T1000 (cell line): ENCODE measurements at regions not wholly inside any gene's neighbourhood (a gene's known extent, or its start where the extent isn't known, plus 50 kb on each side); places are given as distances from the start of the nearest gene placed in this dataset.

Experiments
- DNase-seq: peaks from one replicate; lab custom pipeline; 2025; ENCODE audit warnings: mixed read lengths; lab: John Stamatoyannopoulos, UW

DNA sequence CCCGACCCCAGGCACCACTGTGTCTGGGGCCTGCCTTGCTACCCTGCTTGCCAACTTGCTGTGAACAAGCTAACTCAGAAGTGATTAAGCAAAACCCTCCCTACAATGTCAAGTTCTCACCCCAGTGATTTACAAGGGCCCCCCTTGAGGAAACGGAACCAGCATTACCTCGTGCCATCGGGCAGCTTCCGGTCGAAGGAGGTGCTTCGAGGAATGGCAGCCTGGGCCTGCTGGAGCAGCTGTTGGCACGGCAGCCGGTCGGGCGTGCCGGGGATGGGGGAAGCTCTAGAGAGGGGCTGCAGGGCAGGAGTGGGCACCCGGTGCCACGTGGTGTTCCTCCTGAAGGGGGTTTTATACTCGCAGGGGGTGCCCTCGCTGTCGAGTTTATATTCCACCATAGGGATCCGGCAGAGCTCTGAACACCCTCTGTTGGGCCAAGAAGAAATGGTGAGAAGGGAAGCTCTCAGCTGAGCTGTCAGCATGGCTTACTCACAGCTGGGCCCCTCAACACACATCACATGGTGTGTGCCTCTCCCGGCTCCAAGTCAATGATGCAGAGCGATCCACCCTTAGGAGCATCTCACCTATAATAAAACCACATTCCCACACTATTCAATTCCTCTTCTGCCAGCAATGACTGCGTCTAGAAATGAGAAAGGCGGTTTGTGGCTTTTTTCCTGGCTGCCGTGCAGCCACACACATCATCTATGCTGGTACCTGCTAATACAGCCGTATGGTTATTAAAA is 184.4 kb downstream of the SIPA1L2 start:
- no peak for DNase-seq

- no peak for DNase-seq
Observed at GRCh38 chr1:232443372-232443771, 186.6 kb downstream of the SIPA1L2 start.

DNA sequence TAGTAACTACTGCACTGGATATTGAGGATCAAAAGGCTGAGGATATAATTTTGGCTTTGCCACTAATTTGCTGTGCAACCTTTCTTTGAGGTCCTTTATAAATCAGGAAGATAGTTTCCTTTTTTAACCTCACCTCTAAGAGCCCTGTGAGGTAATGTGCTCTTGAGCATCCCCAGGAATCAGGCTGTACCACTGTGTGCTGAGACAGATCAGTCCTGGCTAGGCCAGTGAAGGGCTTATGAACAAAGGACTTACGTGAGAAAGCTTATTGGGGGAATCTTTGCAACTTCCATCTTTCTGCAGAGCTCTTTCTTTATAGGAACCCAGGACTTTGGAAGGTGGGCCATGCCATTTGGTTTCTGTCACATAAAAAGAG is 188.9 kb downstream of the SIPA1L2 start:
- DNase-seq, result no peak

DNA sequence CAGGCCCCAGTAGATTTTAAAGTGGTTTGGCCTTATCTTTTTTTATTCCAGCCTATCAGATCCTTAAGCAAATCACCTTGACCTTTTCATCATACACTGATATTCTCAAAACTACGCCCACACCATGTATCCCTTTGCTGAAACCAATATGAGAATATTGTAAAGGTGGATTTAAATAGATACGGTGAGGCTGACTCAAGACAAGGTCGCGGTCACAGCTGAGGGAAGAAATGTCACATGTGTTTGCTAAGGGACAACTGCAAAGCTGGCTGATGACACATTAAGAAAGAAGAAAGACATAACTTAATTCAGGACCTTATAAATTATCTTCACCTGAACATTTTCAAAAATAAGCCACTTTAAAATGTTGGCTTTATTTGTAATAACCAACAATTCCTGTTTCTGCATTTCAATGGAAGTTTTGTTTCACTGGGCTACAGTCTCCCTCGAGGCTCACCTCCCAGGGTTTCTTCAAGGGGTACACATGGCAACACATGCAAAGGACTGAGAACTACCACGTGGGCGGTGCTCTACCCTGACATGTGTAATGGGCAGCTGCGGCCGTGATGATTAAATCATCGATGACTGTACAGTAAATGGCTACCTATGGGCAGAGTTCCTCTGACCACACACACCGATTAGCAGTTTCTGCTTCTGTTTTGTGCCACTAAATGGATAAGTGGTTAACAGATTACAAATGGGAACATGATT is 189.5 kb downstream of the SIPA1L2 start:
- DNase-seq, result no peak

GRCh38 chr1:232439011-232439410 is 190.9 kb downstream of the SIPA1L2 start:
- DNase-seq, result no peak

DNA sequence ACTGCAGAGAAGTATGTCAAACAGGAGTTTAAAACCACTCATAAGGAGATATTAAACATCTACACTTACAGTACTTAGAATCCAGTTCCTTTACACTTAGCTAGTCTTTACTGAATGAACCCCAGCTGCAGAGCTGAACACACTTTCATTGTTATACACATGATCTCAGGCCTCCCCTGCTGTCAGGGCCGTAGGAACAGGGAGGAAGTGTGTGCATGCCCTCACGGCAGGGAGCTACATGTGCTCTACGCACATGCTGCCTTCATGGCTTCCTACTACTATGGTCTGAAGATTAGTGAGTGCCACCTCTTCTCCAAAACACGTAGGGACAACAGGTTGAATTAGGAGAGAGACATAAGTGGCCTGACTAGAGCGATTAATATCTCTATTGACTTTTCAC is 191.5 kb downstream of the SIPA1L2 start:
- no peak for DNase-seq

DNA sequence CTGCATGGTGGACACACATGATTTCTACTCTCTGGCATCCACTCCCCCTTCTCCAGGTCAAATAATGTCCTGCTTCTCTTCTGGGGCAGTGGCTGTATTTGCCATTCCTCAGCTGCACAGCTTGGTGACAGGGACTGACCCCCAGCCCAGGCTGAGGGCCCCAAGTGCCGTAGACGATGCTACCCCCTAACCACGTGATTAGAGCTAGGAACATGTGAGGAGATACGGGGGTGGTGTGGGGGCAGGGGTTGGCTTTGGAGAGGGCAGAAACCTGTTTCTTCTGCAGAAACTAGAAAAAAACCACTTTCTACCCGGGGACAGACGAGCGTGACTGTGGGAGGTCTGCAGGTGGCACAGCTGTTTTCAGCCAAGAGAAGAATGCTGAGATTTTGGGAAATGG is 192.4 kb downstream of the SIPA1L2 start:
- no peak for DNase-seq

DNA sequence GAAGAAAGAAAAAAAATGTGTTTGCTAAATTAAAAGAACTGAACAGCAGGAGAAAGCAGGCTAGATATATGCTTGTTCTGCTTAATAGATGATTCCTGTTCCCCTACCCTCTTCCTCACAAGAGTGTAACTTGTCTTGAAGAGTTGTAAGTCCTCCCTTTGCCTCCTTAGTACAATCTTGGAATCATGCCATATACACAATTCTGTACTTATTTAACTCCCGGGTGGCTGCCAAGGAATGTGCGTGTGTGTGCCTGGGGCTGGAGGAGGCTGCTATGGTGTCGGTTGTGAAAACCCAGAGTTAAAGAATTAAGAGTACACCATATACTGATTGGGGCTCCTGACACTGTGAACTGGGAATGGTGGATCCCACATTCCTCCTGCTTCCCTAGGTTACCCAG is 194.2 kb downstream of the SIPA1L2 start:
- DNase-seq, result no peak

DNA sequence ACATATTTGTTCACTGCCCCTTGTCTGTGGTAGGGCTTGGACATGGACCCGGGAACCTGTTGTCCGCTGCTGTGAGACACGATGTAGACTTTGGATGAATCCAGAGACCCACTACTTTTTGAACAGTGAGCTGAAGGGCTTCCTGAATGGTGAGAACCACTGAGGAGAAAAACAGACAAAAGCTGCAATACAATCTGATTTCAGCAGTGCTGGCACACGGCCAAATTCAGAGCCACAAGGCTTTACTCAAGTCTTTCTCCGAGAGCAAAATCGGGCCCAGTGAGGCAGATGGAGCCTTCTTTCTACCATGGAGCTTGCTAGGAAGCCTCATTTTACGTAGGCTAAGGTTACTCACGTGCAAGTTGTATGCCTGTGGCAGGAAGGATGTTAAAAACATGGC is 197.6 kb downstream of the SIPA1L2 start:
- DNase-seq, result no peak

DNA sequence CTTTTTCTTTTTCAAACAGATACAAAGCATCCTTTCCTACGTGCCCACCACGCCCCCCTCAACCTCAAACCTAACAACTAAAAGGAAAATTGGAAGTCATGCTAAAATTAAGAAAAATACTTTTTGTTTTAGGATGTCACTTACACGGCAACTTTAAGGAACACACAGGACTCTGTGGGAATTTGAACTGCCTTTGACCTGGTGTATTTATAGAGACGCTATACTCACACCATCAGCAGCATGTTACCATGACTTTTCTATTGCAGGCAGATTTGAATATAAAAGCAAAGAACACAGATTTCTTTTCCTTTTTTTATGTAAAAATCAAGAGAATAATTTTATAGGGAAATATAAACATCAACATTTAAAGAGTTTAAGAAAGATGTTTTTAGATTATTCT is 198.2 kb downstream of the SIPA1L2 start:
- DNase-seq, result no peak

DNA sequence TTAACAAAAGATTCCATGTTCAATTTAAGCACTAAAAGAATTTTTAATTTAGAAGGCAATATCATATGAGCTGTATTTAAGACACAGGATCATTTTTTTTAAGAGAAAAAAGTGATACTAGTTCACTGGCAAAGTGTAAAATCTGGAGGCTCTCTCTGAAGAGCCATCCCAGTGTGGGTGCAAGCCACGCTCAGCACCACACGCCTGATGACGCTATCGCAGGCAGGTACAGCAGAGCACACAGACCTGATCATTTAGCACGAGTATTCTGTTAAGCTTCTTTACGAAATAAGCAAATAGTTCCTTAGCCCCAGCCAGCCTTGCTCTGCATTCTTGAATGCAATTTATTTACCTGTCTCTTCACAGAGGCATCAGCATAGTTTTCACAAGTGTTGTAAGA is 198.6 kb downstream of the SIPA1L2 start:
- DNase-seq, result no peak

GRCh38 chr1:232430467-232430866 is 199.5 kb downstream of the SIPA1L2 start:
- DNase-seq, result no peak

GRCh38 chr1:232428786-232429530 is 201.0 kb downstream of the SIPA1L2 start:
- DNase-seq, result no peak

- no peak for DNase-seq
Observed at GRCh38 chr1:232428036-232428645, 201.8 kb downstream of the SIPA1L2 start.

- DNase-seq, result no peak
Observed at GRCh38 chr1:232426801-232427200, 203.1 kb downstream of the SIPA1L2 start.

- no peak for DNase-seq
Observed at GRCh38 chr1:232425421-232425820, 204.5 kb downstream of the SIPA1L2 start.

GRCh38 chr1:232423591-232423990 is 206.3 kb downstream of the SIPA1L2 start:
- DNase-seq, result no peak

GRCh38 chr1:232422898-232423297 is 207.0 kb downstream of the SIPA1L2 start:
- DNase-seq, result no peak

DNA sequence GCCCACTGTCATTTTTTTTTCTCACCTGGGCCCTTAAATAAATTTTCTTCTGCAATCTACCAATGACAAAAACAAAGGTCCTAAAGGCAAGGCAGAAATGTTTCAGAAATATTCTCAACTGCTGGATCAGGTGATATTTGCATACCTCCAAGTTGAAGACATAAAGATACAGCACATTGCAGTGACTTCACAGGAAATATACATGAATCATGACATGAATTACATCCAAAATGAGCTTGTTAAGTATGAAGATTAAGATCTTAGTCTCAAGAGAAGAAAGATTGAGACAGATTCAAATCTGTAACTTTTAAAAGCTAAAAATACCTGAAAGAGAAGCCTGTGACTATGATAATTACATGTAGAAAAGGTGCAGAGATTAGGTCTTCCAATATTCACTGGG is 207.8 kb downstream of the SIPA1L2 start:
- no peak for DNase-seq

- no peak for DNase-seq
Observed at GRCh38 chr1:232421143-232421796, 208.7 kb downstream of the SIPA1L2 start.

GRCh38 chr1:232417636-232418248 is 212.2 kb downstream of the SIPA1L2 start:
- DNase-seq, result no peak
